ENCODE measurements at regions not wholly inside any gene's neighbourhood (a gene's known extent, or its start where the extent isn't known, plus 50 kb on each side); places are given as distances from the start of the nearest gene placed in this dataset.

DNA sequence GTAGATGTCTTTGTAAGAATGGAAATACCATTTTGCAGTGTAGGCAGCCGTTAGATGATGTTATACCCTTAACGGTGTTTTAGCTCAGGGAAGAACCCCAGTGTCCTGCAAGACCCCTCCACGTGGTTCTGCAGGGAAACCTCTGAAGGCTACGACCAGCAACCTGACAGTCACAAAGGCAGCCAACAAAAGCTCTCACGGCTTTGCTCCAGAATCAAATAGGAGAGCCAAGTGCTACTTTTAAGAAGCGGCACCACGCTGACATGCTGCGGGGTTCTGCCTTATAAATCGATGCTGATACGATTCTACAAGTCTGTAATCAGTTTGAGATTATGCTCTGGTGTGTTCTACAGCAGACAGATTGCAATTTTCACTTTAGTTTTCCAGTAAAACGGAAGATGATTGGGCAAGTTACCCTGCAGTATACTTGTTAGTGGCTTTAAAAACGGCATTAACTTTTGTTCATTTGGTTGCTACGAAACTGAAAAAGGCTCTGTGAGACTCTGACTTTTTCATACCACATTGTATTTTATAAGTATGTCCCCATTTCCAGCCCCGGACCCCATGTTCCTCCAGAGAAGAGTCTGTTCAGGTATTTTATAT is 312.9 kb downstream of the SAMD5 start:
- Histone ChIP-seq H3K9me3 (no peaks in the 10 kb centered on the region), H3K4me1 (no peaks in the 10 kb centered on the region), H3K36me3 (no peaks in the 10 kb centered on the region), H3K27me3 (no peaks in the 10 kb centered on the region), H3K4me3 (no peak overlapping the region), H3K27ac (no peak overlapping the region)
- 70 to 79% methylated on average over 14 of the region's 14 CpGs for WGBS, 2 donors
- no peak for DNase-seq (ENCODE audit: low spot score in 2 of 2)
- no peak for TF ChIP-seq CTCF (IDR thresholded peaks at IDR 0.05)
- TF ChIP-seq EP300 (IDR thresholded peaks at IDR 0.05): no peak
- no peak for TF ChIP-seq POLR2A (IDR thresholded peaks at IDR 0.05)

GRCh38 chr6:147823936-147824335 is 315.4 kb downstream of the SAMD5 start:
- TF ChIP-seq CTCF (IDR thresholded peaks at IDR 0.05): no peak
- TF ChIP-seq EP300 (IDR thresholded peaks at IDR 0.05): no peak
- no peak for TF ChIP-seq POLR2A (IDR thresholded peaks at IDR 0.05)

DNA sequence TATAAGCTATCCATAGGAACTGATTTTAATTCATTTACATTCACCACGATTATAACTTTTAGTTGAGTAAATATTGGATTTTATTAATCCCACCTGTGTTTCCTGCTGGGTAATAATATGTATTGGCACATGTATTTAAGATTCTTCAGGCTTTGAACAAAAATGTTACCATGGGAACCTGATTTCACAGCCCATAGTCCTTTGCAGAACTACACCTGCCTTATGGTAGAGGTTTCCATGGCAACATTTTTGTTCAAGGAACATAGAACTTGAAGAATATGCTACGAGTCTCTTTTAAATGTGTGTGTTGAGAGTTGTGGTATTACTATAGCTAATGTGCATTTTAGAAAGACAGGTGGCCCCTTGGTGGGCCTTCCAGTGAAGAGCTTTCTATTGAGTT is 317.4 kb downstream of the SAMD5 start:
- 88 to 90% methylated on average over 2 of the region's 2 CpGs for WGBS, 2 donors
- Histone ChIP-seq H3K27me3 (no peaks in the 10 kb centered on the region), H3K9me3 (no peaks in the 10 kb centered on the region), H3K36me3 (no peaks in the 10 kb centered on the region), H3K4me1 (no peaks in the 10 kb centered on the region), H3K4me3 (no peak overlapping the region), H3K27ac (no peak overlapping the region)
- TF ChIP-seq POLR2A (IDR thresholded peaks at IDR 0.05) (no peak), CTCF (IDR thresholded peaks at IDR 0.05) (no peak), EP300 (IDR thresholded peaks at IDR 0.05) (no peak)
- no peak for DNase-seq (ENCODE audit: low spot score in 2 of 2)

More at GRCh38 chr6:147823936-147824335, 315.4 kb downstream of the SAMD5 start:
- H3K36me3 ChIP-seq: no peaks in the 10 kb centered on the region
- DNase-seq (ENCODE audit: low spot score in 2 of 2): no peak
- no peaks in the 10 kb centered on the region for H3K27me3 ChIP-seq
- no peaks in the 10 kb centered on the region for H3K4me1 ChIP-seq
- H3K4me3 ChIP-seq: no peak overlapping the region
- WGBS, 2 donors: 89 to 95% methylated on average over 2 of the region's 2 CpGs
- no peak overlapping the region for H3K27ac ChIP-seq
- no peaks in the 10 kb centered on the region for H3K9me3 ChIP-seq

DNA sequence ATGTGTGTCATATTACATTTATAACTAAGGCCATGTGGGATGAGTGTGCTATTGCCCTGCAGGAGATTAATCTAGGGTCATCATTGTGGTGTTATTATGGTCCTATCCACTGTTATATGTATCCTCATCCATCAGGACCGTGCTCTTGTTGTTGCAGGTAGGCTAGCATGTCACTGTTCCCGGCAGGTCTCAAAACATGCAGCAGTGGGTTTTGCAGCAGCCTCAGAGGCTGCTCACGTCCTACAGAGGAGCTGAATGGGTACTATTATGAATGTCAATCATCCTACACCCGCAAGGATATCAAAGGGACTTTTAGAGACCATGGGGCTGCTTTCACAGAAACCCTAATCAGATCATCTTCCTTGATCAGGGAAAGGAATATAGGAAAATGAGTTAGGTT is 318.2 kb downstream of the SAMD5 start:
- no peak for TF ChIP-seq CTCF (IDR thresholded peaks at IDR 0.05)
- TF ChIP-seq EP300 (IDR thresholded peaks at IDR 0.05): no peak
- no peak for TF ChIP-seq POLR2A (IDR thresholded peaks at IDR 0.05)

DNA sequence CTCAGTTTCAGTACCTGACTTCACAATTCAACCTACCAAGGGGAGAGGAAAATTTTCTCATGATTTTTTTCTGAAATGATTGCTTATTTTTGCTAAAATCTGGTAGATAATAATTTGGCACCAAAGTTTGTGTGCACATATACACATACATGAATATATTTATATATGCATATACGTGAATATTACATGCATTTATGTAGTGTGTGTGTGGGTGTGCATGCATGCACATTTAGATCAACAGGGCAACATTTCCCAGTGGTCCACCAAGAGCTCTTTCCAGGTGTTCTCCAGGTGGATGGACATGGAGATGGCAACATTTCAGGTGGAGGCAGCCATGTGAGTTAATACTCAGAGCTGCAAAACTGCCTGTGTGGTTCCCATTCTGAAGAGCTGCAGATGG is 320.9 kb downstream of the SAMD5 start:
- Histone ChIP-seq H3K36me3 (no peaks in the 10 kb centered on the region), H3K9me3 (no peaks in the 10 kb centered on the region), H3K4me1 (no peaks in the 10 kb centered on the region), H3K4me3 (no peak overlapping the region), H3K27me3 (no peaks in the 10 kb centered on the region), H3K27ac (no peak overlapping the region)
- 90 to 100% methylated on average over 1 of the region's 1 CpG for WGBS, 2 donors
- no peak for DNase-seq (ENCODE audit: low spot score in 2 of 2)
- TF ChIP-seq CTCF (IDR thresholded peaks at IDR 0.05) (no peak), EP300 (IDR thresholded peaks at IDR 0.05) (no peak), POLR2A (IDR thresholded peaks at IDR 0.05) (no peak)

More for the DNA sequence above, 318.2 kb downstream of the SAMD5 start:
- DNase-seq (ENCODE audit: low spot score in 2 of 2): no peak
- no peak overlapping the region for H3K4me3 ChIP-seq
- H3K27me3 ChIP-seq: no peaks in the 10 kb centered on the region
- 78 to 80% methylated on average over 4 of the region's 4 CpGs for WGBS, 2 donors
- no peaks in the 10 kb centered on the region for H3K9me3 ChIP-seq
- H3K36me3 ChIP-seq: no peaks in the 10 kb centered on the region
- H3K4me1 ChIP-seq: no peaks in the 10 kb centered on the region
- no peak overlapping the region for H3K27ac ChIP-seq

Data from tibial nerve (tissue), 4 donors.